ENCODE measurements at regions not wholly inside any gene's neighbourhood (a gene's known extent, or its start where the extent isn't known, plus 50 kb on each side); places are given as distances from the start of the nearest gene placed in this dataset.

- ChIA-PET POLR2A (ENCODE audit: partially characterized antibody) (no interaction called here), CTCF (ENCODE audit: partially characterized antibody) (interaction anchor here (1.8 to 3.7 kb wide), 2 partner anchors 8 to 237 kb away, joined by 4 to 39 read pairs; no protein-coding TSS in a partner anchor)
- Mint-ChIP-seq H3K4me1 (peaks cover 0 to 9% (median 2%) of the 10 kb centered on the region in 4 donors), H3K27ac (no peak overlapping the region), H3K9me3 (peaks cover 0 to 2% (median 0%) of the 10 kb centered on the region in 8 donors), H3K27me3 (no peaks in the 10 kb centered on the region), H3K36me3 (peaks cover under 1 to 2% of the 10 kb centered on the region in 2 donors), H3K4me3 (peak overlapping the region in 2 of 8 donors; percentile 10 to 12)
- peaks cover 8% of the 10 kb centered on the region for H3K4me1 ChIP-seq (ENCODE audit: insufficient read depth, low read length)
- no peaks in the 10 kb centered on the region for H3K36me3 ChIP-seq (ENCODE audit: insufficient read depth, low read length)
- no peak overlapping the region for H3K27ac ChIP-seq (ENCODE audit: low read depth, low read length)
- intact Hi-C loops (cut with micrococcal nuclease) = loop anchor here (1.0 to 5.0 kb wide), 7 partner anchors 237 to 861 kb away; no protein-coding TSS in a partner anchor
- no peaks in the 10 kb centered on the region for H3K9me3 ChIP-seq (ENCODE audit: control insufficient read depth in 1 of 2, low read length in 2 of 2)
- H3K27me3 ChIP-seq (ENCODE audit: insufficient read depth, low read length) = no peaks in the 10 kb centered on the region
- no peak for DNase-seq
- no peak overlapping the region for H3K4me3 ChIP-seq (ENCODE audit: low read length in 2 of 2)
Measured at GRCh38 chr3:113051787-113052186, 61.0 kb downstream of the GTPBP8 start.

GRCh38 chr3:113053169-113053568, 62.4 kb downstream of the GTPBP8 start:
- Histone ChIP-seq H3K4me1 (ENCODE audit: insufficient read depth, low read length) (peaks cover 8% of the 10 kb centered on the region), H3K4me3 (ENCODE audit: low read length in 2 of 2) (no peak overlapping the region), H3K9me3 (ENCODE audit: control insufficient read depth in 1 of 2, low read length in 2 of 2) (no peaks in the 10 kb centered on the region), H3K36me3 (ENCODE audit: insufficient read depth, low read length) (no peaks in the 10 kb centered on the region), H3K27me3 (ENCODE audit: insufficient read depth, low read length) (no peaks in the 10 kb centered on the region), H3K27ac (ENCODE audit: low read depth, low read length) (no peak overlapping the region)
- intact Hi-C loops (cut with micrococcal nuclease) = loop anchor here (5.0 kb wide), 2 partner anchors 321 to 439 kb away; no protein-coding TSS in a partner anchor
- ChIA-PET CTCF (ENCODE audit: partially characterized antibody) (interaction anchor here (0.8 to 3.7 kb wide), 3 partner anchors 10 to 525 kb away, joined by 3 to 39 read pairs (median 4); no protein-coding TSS in a partner anchor), POLR2A (ENCODE audit: partially characterized antibody) (no interaction called here)
- Mint-ChIP-seq H3K4me3 (no peak overlapping the region), H3K4me1 (peaks cover 0 to 9% (median 2%) of the 10 kb centered on the region in 4 donors), H3K27ac (no peak overlapping the region), H3K36me3 (peaks cover 4 to 5% of the 10 kb centered on the region in 2 donors), H3K27me3 (no peaks in the 10 kb centered on the region), H3K9me3 (no peaks in the 10 kb centered on the region)
- DNase-seq = no peak

- intact Hi-C loops (cut with micrococcal nuclease) = loop anchor here (5.0 kb wide), 2 partner anchors 322 to 438 kb away; no protein-coding TSS in a partner anchor
- H3K4me1 ChIP-seq (ENCODE audit: insufficient read depth, low read length) = peaks cover 8% of the 10 kb centered on the region
Measured at GRCh38 chr3:113054552-113054951, 63.8 kb downstream of the GTPBP8 start.

GRCh38 chr3:113055201-113055600, 64.4 kb downstream of the GTPBP8 start:
- DNase-seq = no peak
- H3K4me3 Mint-ChIP-seq = no peak overlapping the region
- ChIA-PET CTCF (ENCODE audit: partially characterized antibody) (interaction anchor here (0.7 kb wide), 1 partner anchor 233 kb away, joined by 3 read pairs; no protein-coding TSS in a partner anchor), POLR2A (ENCODE audit: partially characterized antibody) (no interaction called here)
- Histone ChIP-seq H3K4me1 (ENCODE audit: insufficient read depth, low read length) (peaks cover 8% of the 10 kb centered on the region), H3K27me3 (ENCODE audit: insufficient read depth, low read length) (no peaks in the 10 kb centered on the region), H3K36me3 (ENCODE audit: insufficient read depth, low read length) (no peaks in the 10 kb centered on the region), H3K27ac (ENCODE audit: low read depth, low read length) (no peak overlapping the region), H3K9me3 (ENCODE audit: control insufficient read depth in 1 of 2, low read length in 2 of 2) (no peaks in the 10 kb centered on the region), H3K4me3 (ENCODE audit: low read length in 2 of 2) (no peak overlapping the region)
- no peaks in the 10 kb centered on the region for H3K9me3 Mint-ChIP-seq
- no peak overlapping the region for H3K27ac Mint-ChIP-seq
- peaks cover 0 to 9% (median 2%) of the 10 kb centered on the region in 4 donors for H3K4me1 Mint-ChIP-seq
- intact Hi-C loops (cut with micrococcal nuclease) = no loop called here
- H3K27me3 Mint-ChIP-seq = no peaks in the 10 kb centered on the region
- peaks cover 4 to 5% of the 10 kb centered on the region in 2 donors for H3K36me3 Mint-ChIP-seq

More at GRCh38 chr3:113054552-113054951, 63.8 kb downstream of the GTPBP8 start:
- no peak overlapping the region for H3K27ac ChIP-seq (ENCODE audit: low read depth, low read length)
- Mint-ChIP-seq H3K36me3 (peaks cover 4 to 5% of the 10 kb centered on the region in 2 donors), H3K27me3 (no peaks in the 10 kb centered on the region), H3K4me3 (no peak overlapping the region), H3K9me3 (no peaks in the 10 kb centered on the region), H3K27ac (no peak overlapping the region), H3K4me1 (peaks cover 0 to 9% (median 2%) of the 10 kb centered on the region in 4 donors)
- CTCF ChIA-PET (ENCODE audit: partially characterized antibody) = no interaction called here
- H3K9me3 ChIP-seq (ENCODE audit: control insufficient read depth in 1 of 2, low read length in 2 of 2) = no peaks in the 10 kb centered on the region
- H3K4me3 ChIP-seq (ENCODE audit: low read length in 2 of 2) = no peak overlapping the region
- DNase-seq = no peak
- no peaks in the 10 kb centered on the region for H3K27me3 ChIP-seq (ENCODE audit: insufficient read depth, low read length)
- no peaks in the 10 kb centered on the region for H3K36me3 ChIP-seq (ENCODE audit: insufficient read depth, low read length)
- POLR2A ChIA-PET (ENCODE audit: partially characterized antibody) = no interaction called here

- Histone ChIP-seq H3K9me3 (ENCODE audit: control insufficient read depth in 1 of 2, low read length in 2 of 2) (no peaks in the 10 kb centered on the region), H3K27ac (ENCODE audit: low read depth, low read length) (no peak overlapping the region), H3K4me1 (ENCODE audit: insufficient read depth, low read length) (peaks cover 6% of the 10 kb centered on the region), H3K36me3 (ENCODE audit: insufficient read depth, low read length) (no peaks in the 10 kb centered on the region), H3K4me3 (ENCODE audit: low read length in 2 of 2) (no peak overlapping the region), H3K27me3 (ENCODE audit: insufficient read depth, low read length) (no peaks in the 10 kb centered on the region)
- H3K9me3 Mint-ChIP-seq = no peaks in the 10 kb centered on the region
- ChIA-PET CTCF (ENCODE audit: partially characterized antibody) (interaction anchor here (0.7 to 1.2 kb wide), 2 partner anchors 232 to 233 kb away, joined by 3 to 6 read pairs; no protein-coding TSS in a partner anchor), POLR2A (ENCODE audit: partially characterized antibody) (no interaction called here)
- H3K4me3 Mint-ChIP-seq = no peak overlapping the region
- peaks cover 0 to 9% (median 2%) of the 10 kb centered on the region in 4 donors for H3K4me1 Mint-ChIP-seq
- no peaks in the 10 kb centered on the region for H3K27me3 Mint-ChIP-seq
- DNase-seq = no peak
- H3K36me3 Mint-ChIP-seq = peaks cover 7 to 9% of the 10 kb centered on the region in 2 donors
- intact Hi-C loops (cut with micrococcal nuclease) = no loop called here
- no peak overlapping the region for H3K27ac Mint-ChIP-seq
Measured at GRCh38 chr3:113055961-113056360, 65.2 kb downstream of the GTPBP8 start.

GRCh38 chr3:113057117-113057516, 66.3 kb downstream of the GTPBP8 start:
- Histone ChIP-seq H3K27ac (ENCODE audit: low read depth, low read length) (no peak overlapping the region), H3K4me3 (ENCODE audit: low read length in 2 of 2) (no peak overlapping the region), H3K27me3 (ENCODE audit: insufficient read depth, low read length) (no peaks in the 10 kb centered on the region), H3K36me3 (ENCODE audit: insufficient read depth, low read length) (no peaks in the 10 kb centered on the region), H3K4me1 (ENCODE audit: insufficient read depth, low read length) (no peaks in the 10 kb centered on the region), H3K9me3 (ENCODE audit: control insufficient read depth in 1 of 2, low read length in 2 of 2) (no peaks in the 10 kb centered on the region)
- no peak for DNase-seq
- Mint-ChIP-seq H3K4me1 (peaks cover 0 to 6% (median 0%) of the 10 kb centered on the region in 4 donors), H3K9me3 (peaks cover 0 to 5% (median 0%) of the 10 kb centered on the region in 8 donors), H3K27ac (no peak overlapping the region), H3K36me3 (peaks cover 14 to 18% of the 10 kb centered on the region in 2 donors), H3K4me3 (no peak overlapping the region), H3K27me3 (no peaks in the 10 kb centered on the region)
- CTCF ChIA-PET (ENCODE audit: partially characterized antibody) = interaction anchor here (1.2 to 1.9 kb wide), 2 partner anchors 231 kb away, joined by 6 to 8 read pairs; no protein-coding TSS in a partner anchor
- intact Hi-C loops (cut with micrococcal nuclease) = no loop called here
- POLR2A ChIA-PET (ENCODE audit: partially characterized antibody) = no interaction called here

- intact Hi-C loops (cut with micrococcal nuclease) = no loop called here
- Mint-ChIP-seq H3K27ac (no peak overlapping the region), H3K4me1 (no peaks in the 10 kb centered on the region), H3K36me3 (peaks cover 24 to 29% of the 10 kb centered on the region in 2 donors), H3K27me3 (no peaks in the 10 kb centered on the region), H3K4me3 (no peak overlapping the region), H3K9me3 (peaks cover 0 to 5% (median 1%) of the 10 kb centered on the region in 8 donors)
- Histone ChIP-seq H3K9me3 (ENCODE audit: control insufficient read depth in 1 of 2, low read length in 2 of 2) (no peaks in the 10 kb centered on the region), H3K4me3 (ENCODE audit: low read length in 2 of 2) (no peak overlapping the region), H3K4me1 (ENCODE audit: insufficient read depth, low read length) (no peaks in the 10 kb centered on the region), H3K27ac (ENCODE audit: low read depth, low read length) (no peak overlapping the region), H3K27me3 (ENCODE audit: insufficient read depth, low read length) (no peaks in the 10 kb centered on the region), H3K36me3 (ENCODE audit: insufficient read depth, low read length) (no peaks in the 10 kb centered on the region)
- ChIA-PET CTCF (ENCODE audit: partially characterized antibody) (interaction anchor here (1.1 to 1.9 kb wide), 2 partner anchors 12 to 230 kb away, joined by 3 to 8 read pairs; no protein-coding TSS in a partner anchor), POLR2A (ENCODE audit: partially characterized antibody) (no interaction called here)
- DNase-seq = no peak
Measured at GRCh38 chr3:113058188-113058587, 67.4 kb downstream of the GTPBP8 start.
